ENCODE measurements at regions not wholly inside any gene's neighbourhood (a gene's known extent, or its start where the extent isn't known, plus 50 kb on each side); places are given as distances from the start of the nearest gene placed in this dataset.

DNA sequence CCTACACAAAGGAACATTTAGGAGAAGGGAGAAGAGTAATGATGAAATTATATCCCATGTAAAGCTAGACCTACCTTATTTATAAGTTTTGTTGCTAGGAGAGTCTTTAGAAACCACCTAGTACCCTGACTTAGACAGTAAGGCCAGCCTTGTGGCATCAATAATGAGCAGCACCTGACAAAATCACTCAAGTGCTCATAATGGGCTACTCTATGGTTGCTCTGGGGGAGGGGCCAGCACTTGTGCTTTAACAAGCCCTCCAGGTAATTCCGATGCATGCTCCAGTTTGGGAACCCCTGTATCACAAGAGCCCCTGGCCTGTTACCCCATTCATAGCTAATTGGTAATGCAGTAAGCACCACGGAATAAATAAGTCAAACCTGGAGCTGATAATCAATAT is 102.9 kb upstream of the ALK start:
- no peak for TF ChIP-seq CTCF (IDR thresholded peaks at IDR 0.05)
- TF ChIP-seq POLR2A (IDR thresholded peaks at IDR 0.05): no peak
- no peak for TF ChIP-seq POLR2AphosphoS5 (IDR thresholded peaks at IDR 0.05; ENCODE audit: insufficient read depth in 1 of 2, low read depth in 1 of 2)
